ENCODE measurements at regions not wholly inside any gene's neighbourhood (a gene's known extent, or its start where the extent isn't known, plus 50 kb on each side); places are given as distances from the start of the nearest gene placed in this dataset.

DNA sequence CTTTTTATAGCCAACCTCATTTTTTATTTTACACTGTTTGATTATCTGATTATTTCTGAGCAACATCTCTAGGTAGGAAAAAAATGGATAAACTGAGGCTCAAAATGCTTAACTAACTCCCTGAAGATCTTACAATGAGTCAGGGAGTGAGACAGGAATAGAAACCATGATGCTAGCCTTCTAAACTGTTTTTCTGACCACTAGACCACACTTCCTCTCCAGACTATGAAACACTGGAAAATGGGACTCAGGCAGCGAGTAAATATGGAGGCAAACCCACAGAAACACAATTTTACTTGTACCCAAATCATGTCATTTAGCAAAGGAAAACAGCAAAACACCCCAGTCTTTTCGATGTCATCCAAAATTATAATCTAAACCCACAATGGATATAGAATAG lies 129.9 kb upstream of the ANKH start:
- TF ChIP-seq CTCF (IDR thresholded peaks at IDR 0.05; ENCODE audit: low read depth, low read length) (no peak), EZH2phosphoT487 (IDR thresholded peaks at IDR 0.05; ENCODE audit: low read depth) (no peak)

Data from OCI-LY3 (cell line).